Ureter (tissue), 1 donor: ENCODE measurements at regions not wholly inside any gene's neighbourhood (a gene's known extent, or its start where the extent isn't known, plus 50 kb on each side); places are given as distances from the start of the nearest gene placed in this dataset.

Source experiments
- DNase-seq: peaks from one replicate; pipeline ENCODE4 v3.0.0-alpha.2; 2020; ENCODE audit warnings: low spot score
- donor health status: DM: yes; HTN: yes; CAD: no.

DNA sequence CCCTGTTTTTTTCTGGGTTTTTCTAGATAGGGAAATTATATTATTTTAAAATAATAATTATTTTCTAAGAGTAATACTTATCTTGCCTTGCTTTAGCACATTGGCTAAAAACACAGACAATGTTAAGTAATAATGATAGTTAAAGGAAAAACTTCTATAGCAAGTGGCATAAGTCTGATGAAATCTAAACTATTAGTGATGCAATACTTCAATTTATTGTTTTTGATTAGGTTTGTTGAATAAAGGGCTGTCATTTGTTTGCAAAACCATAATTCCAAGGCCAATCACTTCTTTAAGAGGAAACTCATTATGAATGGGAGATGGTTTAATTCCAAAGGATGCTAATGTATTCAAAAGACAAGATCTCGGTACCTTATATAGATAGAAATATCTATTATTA is 293.8 kb upstream of the FBXL7 start:
- DNase-seq = no peak

DNA sequence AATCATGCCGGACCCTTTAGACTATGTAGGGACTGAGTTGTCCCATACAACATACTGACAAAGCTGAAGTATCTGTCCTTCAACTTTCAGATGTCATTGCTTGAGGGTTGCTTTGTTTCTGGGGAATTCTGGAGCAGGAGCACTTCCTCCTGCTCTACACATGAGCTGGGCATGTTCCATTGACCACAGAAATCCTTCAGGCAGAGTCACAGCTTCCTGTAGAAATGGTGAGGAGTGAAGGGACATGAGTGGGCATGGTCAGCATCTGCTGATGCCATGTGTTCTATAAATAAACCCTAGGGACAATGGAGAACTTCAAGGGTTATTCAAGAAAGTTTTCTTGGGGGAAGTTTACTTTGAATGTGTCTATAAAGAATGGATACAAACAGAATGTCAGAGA is 296.6 kb upstream of the FBXL7 start:
- DNase-seq = no peak

DNA sequence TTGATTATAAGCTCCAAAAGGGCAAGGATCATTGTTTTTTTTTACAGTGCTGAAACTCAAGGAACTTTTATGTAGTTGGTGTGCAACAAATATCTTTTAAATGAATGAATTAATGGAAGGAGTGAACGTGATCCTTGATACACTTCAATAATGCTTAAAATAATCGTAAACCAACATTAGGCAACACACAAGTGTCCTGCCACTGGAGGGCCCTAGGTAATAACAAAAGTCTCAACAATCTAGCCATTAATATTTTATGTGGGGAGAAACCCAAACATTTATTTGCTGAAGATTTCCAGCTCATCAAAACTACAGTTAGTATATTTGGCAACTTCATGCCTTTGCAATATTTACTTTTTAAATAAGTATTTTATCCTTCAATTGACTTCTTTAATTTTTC is 309.0 kb upstream of the FBXL7 start:
- no peak for DNase-seq

DNA sequence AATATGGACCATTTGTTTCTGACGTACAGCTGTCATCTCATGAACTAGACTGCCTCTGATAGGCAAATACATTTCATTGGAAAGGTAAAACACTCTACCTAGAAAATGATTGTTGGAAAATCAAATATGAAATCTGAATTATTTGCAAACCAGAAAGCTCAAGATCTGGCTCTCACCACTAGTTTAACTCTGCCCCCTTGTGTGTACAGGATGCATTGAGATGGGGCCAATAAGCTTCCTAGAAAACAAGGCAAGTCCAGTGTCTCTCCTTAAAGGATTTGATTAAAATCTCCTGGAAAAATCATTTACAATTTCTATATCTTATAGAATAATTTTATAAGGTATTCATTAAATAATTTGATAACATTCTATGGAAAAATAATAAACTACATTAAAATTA is 311.9 kb upstream of the ANKH start:
- no peak for DNase-seq

DNA sequence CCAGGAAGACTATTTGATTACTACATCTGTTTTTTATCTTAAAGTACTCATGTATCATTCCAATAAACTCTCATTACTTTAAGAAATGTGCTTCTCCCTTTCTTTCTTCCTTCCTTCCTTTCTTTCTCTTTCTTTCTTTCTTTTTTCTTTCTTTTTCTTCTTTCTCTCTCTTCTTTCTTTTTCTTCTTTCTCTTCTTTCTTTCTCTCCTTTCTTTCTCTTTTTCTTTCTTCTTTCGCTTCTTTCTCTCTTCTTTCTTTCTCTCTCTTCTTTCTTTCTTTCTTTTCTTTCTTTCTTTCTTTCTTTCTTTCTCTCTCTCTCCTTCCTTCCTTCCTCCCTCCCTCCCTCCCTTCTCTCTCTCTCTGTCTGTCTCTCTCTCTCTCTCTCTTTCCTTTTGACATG is 298.6 kb upstream of the ANKH start:
- no peak for DNase-seq

DNA sequence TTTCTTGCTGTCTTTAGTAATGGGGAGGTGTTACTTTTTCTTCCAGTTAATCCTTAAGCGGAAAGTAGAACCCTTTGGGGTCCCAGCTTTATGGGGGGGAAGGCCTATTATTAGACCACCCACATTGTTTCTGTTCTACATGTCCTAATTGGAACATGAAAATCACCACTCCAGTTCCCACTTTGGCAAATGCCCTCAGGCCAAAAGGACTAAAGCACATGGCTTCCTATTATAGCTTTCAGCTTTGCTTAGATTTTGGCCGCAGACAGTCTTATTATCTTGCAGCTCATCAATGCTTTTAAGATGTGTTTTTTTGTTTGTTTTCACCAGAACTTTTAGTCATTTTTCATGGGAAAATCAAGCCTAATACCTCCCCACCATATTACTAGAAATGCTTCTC is 296.8 kb upstream of the ANKH start:
- no peak for DNase-seq

DNA sequence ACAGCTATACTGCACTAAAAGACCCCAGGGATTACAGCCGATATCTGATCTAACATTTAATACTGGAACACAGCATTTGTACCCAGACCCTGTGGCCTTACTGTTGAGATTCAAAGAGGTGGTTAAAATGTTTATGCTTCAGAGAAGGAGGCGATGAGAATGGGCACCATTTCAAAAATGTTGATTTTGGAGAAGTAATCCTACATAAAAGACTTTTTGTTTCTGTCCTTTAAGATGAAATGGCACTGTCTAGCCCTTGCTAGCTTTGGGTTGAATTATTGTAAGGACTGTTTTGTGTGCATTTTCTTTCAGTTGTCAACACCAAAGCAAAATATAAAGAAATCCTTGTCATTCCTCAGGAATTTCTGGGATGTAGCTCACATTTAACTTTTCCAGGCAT is 288.5 kb upstream of the ANKH start:
- DNase-seq = no peak

DNA sequence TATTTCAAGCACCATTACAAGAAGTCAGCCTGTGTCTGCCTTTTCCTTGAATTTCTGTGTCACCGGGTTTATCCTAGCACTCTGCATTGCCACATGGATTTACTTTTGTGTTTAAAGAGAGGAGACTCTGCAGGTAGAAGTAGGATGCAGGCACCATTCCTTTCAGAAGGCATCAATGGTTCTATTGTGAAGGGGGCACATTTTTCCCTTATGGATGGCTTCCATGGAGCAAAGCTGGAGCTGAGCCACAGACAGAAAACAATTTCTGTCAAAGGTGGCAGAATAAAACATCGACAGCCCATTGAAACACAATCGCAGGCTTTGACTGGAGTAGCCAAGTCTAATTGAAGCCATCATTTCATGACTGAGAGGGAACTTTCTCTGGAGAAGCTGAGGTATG is 288.0 kb upstream of the ANKH start:
- no peak for DNase-seq

DNA sequence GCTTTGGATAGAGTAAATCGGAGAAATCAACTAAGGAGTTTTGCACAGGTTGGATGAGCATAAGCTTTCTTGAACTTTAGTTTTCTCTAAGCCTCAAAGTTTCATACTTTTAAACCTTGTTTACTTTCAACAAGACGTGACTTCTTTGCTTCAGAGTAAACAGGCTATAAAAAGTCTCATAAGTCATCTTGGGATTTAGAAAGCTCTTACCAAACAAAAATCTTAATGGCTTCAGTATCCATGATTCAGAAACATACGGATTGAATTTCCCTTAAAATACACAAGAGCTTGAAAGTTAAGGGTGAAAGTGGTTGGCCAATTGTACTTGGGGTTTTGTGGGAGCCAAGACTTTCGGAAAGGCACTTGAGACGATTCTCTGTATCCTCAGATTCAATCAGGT is 270.9 kb upstream of the ANKH start:
- DNase-seq = no peak

DNA sequence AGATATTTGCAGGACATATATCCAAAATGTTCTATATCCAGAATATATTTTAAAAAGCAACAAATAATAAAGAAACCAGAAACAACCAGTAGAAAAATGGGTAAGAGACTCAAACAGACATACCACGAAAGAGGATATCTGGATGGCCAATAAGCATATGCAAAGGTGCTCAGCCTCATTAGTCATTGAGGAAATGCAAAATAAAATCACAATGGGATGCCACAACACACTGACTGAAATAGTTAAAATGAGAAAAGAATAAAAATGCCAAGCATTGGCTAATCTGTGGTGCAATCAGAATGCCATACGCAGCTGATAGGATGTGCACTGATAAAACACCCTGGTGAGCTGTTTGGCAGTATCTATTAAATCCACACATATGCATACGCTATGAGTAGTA is 265.8 kb upstream of the ANKH start:
- DNase-seq = no peak

DNA sequence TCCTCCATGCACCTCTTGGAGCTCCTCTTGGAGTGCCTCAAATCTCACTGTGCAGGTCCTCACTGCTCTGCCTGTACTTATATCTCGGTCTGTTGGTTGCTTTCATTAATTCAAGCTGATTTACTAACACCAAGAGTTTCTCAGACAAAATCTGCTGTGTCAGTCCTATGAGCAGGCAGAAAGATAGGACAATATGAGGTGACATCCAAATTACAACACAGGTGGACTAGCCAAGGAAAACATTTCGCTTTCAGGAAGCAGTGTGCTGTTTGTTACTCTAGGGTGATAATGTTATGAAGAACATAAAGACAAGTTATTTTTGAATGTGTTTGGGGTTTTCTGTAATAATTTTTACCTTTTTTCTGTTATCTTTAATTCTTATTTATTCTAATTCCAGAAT is 264.1 kb upstream of the ANKH start:
- no peak for DNase-seq

DNA sequence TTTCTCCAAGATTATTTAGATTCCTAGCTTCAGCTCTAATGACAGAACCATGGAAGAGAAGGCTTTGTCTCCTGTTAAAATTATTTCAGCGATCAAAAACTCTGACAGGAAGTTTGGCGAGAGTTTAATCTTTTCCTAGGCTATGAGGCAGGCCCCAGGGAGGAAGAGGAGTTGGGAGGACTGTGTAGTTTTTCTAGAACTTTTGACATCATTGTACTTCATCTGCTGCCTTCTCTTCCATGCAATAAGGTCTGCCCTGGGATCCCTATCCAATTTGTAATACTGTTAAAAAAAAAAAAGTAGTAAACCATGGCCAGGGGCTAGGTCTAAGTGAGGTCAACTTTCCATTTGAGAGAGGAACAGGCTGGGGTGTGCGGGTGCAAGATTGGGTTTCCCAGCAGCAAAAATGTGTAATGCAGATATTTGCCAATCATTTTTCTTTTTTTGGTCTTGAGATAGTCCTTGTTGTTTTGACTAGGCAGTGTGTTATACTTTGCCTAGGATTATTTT is 261.9 kb upstream of the ANKH start:
- DNase-seq = no peak

DNA sequence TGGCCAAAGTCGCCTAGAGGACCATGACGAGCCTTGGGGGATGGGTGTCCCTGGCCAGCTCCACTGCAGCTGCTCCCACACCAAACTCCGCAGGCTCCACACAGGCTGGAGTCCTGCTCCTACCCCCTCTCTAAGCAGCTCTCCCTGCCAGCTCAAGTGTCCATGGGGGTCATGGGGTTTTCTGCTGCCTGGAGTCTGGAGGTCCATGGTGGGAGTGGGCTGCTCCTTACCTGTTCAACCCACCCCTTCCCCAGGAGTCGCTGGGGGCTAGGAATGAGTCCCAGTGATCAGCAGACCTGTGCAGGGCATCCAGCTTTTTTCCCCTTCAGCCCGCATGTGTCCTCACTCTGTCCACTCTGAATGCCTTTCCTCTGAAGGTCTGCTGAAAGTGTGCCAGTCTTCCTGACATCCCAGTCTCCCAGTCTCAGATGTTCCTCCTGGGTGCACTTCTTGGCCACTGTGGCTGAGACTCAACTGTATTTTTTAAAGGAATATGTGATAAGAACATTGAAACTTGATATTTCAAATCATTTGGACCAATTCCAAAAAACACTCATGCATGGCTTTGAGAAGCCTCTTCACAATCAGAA is 261.3 kb upstream of the ANKH start:
- DNase-seq = no peak

DNA sequence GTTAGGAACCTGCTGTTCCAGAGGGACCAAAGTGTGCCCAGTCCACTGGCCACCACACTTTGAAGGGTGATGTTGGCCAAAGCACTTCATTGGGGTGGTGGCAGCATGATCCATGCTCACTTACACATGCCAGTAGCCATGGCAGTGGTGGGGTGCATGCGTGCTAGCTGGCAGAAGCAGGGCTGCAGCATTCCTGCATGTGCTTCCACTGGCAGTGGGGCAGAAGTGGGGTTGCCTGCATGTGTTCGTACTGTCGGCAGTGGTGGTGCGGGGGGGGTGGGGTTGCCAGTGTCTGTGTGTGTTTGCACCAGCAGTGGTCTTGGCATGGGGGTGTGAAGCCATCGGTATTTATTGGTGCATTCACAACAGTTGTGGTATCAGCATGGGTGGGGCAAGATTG is 260.3 kb upstream of the ANKH start:
- no peak for DNase-seq

DNA sequence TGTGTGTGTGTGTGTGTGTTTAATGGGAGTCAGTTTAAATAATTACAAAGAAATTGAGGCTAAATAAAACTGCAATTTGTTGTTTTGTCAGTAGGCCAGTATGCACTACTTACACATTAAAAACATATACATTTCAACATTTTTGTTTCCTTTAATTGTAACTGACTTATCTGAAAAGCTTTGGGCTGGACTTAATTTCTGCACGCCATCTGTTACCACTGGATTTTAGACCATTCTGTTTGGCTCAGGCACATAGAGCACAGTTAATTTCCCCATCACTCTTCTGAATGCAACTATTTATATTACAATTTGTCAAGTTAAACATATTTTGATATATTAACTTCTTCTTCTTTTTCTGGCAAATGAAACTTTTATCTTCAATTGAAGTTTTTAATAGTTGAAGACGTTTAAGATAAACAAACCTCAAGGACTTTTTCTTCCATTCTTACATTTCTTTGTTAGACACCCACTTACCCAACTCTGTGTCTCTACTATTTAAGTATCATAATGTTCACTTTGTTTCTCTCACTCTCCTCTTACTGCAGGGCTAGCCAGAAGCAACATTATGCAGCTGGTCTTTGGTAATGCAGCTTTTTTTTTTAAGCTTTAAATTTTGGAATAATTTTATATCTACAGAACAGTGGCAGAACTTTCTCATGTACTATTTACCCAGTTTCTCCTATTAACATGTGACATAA is 253.4 kb upstream of the ANKH start:
- no peak for DNase-seq

DNA sequence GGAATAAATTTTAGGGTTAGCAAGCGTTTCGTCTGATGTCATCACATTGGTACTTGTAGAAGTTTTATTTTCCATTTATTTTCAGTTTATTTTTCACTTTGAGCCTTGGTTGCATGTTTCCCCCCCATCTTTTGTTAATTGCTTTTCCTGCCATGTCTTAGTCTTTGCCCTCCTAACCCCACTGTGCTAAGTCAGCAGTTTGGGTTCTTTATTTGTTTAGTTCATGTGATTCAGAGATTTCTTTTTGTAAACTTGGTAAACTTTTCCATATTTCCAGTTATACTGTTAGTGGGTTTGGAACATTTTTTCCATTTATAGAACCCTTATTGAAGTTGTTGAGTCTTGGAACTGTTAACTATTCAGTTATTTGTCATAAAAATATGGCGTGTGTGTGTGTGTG is 252.9 kb upstream of the ANKH start:
- no peak for DNase-seq

DNA sequence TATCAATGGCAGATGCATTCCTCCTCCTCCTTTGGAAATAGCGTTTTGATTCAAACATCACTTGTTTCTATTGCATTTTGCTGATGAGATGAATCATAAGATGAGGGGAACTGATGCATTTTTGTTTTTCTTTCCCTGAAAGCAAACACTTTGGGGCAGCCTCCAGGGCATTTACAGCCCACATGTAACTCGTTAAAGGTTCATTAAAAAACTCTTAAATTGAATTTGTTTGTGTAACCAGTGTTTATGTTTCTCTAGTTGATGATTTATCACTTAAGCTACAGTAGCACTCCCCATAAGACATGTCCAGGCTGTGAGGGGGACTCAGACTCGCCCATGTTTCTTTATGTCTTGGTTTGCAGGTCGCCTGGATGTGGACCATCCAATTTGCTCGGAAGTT is 246.1 kb upstream of the ANKH start:
- DNase-seq = no peak

DNA sequence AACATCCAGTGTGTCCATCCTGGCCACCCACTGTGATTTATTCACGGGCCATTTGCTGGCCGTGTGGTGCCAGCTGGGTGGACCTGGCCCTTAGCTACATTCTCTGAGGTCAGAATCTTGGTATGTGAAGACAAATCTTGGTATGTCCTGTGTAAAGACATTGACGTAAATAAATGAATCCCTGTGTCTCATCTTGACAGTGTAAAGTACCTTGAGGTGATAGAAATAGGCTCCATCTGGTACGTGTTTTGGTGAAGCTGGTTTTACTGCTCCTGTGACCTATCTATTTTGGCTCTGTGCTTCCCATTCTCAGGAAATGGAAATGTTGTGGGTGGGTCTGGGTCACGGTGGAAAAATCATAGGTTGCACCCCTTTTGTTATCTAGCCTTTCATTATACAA is 245.4 kb upstream of the ANKH start:
- no peak for DNase-seq

DNA sequence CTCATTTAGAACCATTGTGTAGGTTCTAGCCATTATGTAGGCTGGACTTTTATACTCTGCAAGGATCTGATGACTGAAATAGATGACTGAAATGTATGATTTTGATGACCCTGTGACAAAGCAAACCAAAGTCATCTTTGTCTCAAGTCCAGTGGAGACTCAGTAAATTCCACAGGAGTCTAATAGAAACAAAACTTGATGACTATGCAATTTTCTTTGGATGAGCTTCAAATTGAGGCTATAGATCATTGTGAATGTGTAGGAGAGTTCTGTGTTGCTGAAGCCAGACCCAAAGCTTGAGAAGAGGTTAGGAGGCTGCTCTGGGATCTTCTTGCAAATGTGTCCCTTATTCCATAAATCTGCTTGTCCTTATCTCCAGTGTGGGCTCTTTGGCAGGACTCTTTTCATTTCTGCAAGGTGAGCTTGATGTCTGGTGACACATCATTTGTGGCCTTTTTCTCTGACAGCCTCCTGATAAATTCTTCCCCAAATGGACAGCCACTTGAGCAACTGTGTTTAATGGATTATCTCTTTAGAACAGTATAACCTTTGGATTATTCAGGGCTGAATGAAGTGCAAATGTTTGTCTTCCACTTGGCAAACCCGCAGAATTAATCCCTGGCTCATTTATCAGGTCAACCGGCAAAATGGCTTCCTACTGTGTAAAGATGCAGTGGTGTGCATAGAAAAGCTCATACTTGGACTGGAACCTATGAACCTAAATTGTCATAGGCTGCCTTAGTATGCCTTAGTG is 235.1 kb upstream of the ANKH start:
- DNase-seq = no peak

DNA sequence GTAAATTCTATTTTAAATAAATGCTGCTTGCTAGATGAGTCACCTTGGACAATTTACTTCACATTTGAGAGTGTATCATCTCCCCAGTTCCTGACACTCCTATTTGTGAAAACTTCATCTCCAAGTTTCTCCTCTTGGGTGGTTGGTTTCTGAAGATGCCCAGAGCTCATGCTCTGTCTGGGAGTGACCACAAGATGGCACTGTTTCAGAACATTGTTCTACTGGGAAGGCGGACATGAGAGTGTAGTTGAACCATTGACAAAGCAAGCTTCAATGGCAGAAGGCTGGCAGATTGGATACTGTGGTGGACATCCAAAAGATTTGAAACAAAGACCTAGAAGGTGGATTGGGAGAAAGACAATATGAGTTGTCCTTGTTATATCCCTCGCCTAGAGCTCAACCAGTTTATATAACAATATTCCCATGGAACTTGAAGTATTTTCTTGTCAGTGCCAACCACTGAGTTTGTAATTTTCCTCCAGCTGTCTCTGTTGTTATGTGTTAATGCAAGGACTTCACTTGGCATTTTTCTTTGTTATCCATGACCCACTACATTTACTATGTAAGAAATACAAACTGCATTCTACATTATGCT is 234.3 kb upstream of the ANKH start:
- DNase-seq = peak; percentile 55

DNA sequence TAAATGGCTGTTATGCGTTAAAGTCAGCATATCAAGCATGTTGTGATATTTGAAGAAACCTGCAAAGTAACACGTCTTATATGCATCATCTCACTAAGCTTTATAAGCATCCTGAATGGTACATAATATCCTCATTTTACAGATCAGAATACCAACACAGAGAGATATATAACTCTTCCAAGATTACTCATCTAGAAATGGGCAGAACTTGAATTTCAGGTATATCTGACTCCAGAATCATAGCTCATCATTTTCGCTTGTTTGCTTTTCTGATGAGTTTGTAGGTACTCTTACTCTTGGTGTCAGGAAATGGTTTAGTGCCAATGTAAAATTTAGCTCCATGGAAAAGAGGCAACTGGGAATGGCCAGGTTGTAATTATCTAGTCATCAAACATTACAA is 232.3 kb upstream of the ANKH start:
- DNase-seq = no peak

DNA sequence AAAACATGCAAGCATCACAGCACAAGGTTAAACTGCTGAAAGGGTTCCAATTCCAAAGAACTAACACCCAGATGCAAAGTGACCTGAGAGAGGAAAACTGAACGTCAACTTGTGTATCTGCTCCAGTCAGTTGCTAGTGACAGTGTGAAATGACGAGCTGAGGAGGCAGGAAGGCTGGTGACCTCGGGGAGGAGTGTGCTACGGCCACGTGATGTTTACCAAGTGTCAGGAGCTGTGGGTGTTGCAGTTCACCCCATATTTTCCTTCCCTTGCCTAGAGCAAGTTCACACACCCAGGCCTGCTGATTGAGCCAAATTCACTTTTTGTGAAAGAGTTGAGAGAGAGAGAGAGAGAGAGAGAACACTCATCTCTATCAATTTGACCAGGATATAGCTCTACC is 231.6 kb upstream of the ANKH start:
- DNase-seq = no peak

DNA sequence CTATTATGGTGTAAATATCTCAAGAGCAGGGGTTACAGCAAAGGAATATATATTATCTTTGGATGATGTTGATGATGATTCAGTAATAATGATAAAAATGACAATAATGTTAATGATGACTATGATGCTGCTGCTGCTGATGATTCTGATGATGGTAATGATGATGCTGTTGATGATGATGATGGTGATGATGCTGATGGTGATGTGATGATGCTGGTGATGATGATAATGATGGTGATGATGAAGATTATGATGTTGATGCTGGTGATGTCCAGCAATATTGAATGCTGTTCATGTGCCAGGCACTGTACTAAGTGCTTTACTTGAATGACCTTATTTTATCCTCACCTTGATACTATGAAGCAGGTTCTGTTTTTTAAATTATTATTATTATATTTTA is 226.0 kb upstream of the ANKH start:
- DNase-seq = no peak
